ENCODE measurements at regions not wholly inside any gene's neighbourhood (a gene's known extent, or its start where the extent isn't known, plus 50 kb on each side); places are given as distances from the start of the nearest gene placed in this dataset.
A peak's percentile ranks its signal among the peaks of the same experiment; 100 is the strongest.
"Not testable (repeated sequence)": the region's sequence is repeated elsewhere in the genome, so short reads cannot be mapped to it uniquely, and the experiment has no call there.

DNA sequence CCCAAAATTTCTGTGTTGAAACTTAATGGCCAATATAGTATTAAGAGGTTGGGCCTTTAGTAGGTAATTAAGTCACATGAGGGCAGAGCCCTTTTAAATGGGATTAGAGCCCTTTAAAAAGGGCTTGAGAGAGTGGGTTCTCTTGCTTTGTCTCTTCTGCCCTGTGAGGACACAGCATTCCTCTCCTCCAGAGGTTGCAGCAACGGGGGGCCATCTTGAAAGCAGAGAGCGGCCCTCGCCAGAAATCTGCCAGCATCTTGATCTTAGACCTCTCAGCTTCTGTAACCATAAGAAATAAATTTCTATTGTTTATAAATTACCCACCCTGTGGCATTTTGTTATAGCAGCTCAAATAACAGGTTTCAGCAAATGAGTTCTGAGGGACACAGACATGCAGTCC lies 305.0 kb upstream of the LRP1B start:
- Histone ChIP-seq H3K9me3 (no peaks in the 10 kb centered on the region), H3K4me1 (ENCODE audit: low read depth) (no peaks in the 10 kb centered on the region), H3K36me3 (ENCODE audit: low read depth) (no peaks in the 10 kb centered on the region), H3K4me3 (no peak overlapping the region)
- DNase-seq, result no peak
- no peak for ATAC-seq
- TF ChIP-seq, protein P1, sequence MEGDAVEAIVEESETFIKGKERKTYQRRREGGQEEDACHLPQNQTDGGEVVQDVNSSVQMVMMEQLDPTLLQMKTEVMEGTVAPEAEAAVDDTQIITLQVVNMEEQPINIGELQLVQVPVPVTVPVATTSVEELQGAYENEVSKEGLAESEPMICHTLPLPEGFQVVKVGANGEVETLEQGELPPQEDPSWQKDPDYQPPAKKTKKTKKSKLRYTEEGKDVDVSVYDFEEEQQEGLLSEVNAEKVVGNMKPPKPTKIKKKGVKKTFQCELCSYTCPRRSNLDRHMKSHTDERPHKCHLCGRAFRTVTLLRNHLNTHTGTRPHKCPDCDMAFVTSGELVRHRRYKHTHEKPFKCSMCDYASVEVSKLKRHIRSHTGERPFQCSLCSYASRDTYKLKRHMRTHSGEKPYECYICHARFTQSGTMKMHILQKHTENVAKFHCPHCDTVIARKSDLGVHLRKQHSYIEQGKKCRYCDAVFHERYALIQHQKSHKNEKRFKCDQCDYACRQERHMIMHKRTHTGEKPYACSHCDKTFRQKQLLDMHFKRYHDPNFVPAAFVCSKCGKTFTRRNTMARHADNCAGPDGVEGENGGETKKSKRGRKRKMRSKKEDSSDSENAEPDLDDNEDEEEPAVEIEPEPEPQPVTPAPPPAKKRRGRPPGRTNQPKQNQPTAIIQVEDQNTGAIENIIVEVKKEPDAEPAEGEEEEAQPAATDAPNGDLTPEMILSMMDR (IDR thresholded peaks at IDR 0.05), result no peak
- intact Hi-C loops (cut with DNase I, micrococcal nuclease), result no loop called here

- H3K9me3 ChIP-seq, result no peaks in the 10 kb centered on the region
- H3K36me3 ChIP-seq (ENCODE audit: low read depth), result no peaks in the 10 kb centered on the region
- no peaks in the 10 kb centered on the region for H3K4me1 ChIP-seq (ENCODE audit: low read depth)
- ATAC-seq, result no peak
- H3K4me3 ChIP-seq, result no peak overlapping the region
- no peak for DNase-seq
- TF ChIP-seq, protein P1 (IDR thresholded peaks at IDR 0.05), result no peak
- intact Hi-C loops (cut with DNase I, micrococcal nuclease), result no loop called here
These were observed 295.2 kb upstream of the LRP1B start for GRCh38 chr2:142426064-142426463.

- no peak for DNase-seq
These were observed 294.7 kb upstream of the LRP1B start for GRCh38 chr2:142425551-142425950.

DNA sequence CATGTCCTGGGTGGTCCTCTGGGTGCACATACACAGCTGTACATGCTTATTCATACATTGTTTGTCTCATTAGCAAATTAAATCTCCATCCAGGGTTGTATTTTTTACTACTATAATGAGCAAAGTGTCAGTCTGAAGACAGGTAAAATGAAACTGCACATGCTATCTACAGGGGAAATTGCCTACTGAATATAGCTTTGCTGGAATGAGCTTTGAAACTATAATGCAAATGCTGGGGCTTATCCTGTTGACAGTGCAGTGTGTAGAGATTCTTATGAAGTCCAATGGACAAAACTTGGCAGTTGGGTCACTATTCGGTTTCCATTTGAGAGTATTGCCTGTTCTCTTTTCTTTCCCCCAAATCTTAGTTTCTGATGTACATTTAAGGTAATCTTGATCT lies 292.8 kb upstream of the LRP1B start:
- DNase-seq, result no peak
- H3K4me1 ChIP-seq (ENCODE audit: low read depth), result no peaks in the 10 kb centered on the region
- TF ChIP-seq, protein P1 (IDR thresholded peaks at IDR 0.05), result no peak
- H3K4me3 ChIP-seq, result no peak overlapping the region
- no peaks in the 10 kb centered on the region for H3K9me3 ChIP-seq
- ATAC-seq, result peak; percentile 31
- no peaks in the 10 kb centered on the region for H3K36me3 ChIP-seq (ENCODE audit: low read depth)
- intact Hi-C loops (cut with DNase I, micrococcal nuclease), result no loop called here

More at GRCh38 chr2:142425551-142425950, 294.7 kb upstream of the LRP1B start:
- Histone ChIP-seq H3K4me3 (no peak overlapping the region), H3K4me1 (ENCODE audit: low read depth) (no peaks in the 10 kb centered on the region), H3K36me3 (ENCODE audit: low read depth) (no peaks in the 10 kb centered on the region), H3K9me3 (no peaks in the 10 kb centered on the region)
- intact Hi-C loops (cut with DNase I, micrococcal nuclease), result no loop called here
- ATAC-seq, result no peak
- TF ChIP-seq, protein P1 (IDR thresholded peaks at IDR 0.05), result no peak

GRCh38 chr2:142422769-142423168 lies 292.0 kb upstream of the LRP1B start:
- TF ChIP-seq, protein P1 (IDR thresholded peaks at IDR 0.05), result no peak
- ATAC-seq, result peak; percentile 93

DNA sequence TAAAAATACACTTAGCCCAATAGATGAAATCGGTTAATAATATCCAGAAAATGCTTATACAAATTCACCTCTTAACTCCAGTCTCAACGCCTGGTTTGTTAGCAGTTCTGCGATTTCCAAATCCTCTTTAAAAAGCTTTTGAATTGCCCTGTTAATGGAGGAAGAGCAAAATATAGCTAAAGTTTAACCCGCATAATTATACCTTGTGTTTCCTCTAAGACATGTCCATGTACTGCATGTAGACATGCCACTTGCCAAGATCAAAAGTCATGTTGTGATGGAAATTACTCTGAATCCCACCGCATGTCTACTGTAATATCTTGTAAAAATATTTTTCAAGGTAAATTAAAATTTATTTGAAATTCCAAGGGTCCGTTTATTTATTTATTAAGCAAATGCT lies 291.2 kb upstream of the LRP1B start:
- intact Hi-C loops (cut with DNase I, micrococcal nuclease), result no loop called here
- no peaks in the 10 kb centered on the region for H3K4me1 ChIP-seq (ENCODE audit: low read depth)
- no peak overlapping the region for H3K4me3 ChIP-seq
- no peaks in the 10 kb centered on the region for H3K9me3 ChIP-seq
- ATAC-seq (peak; percentile 80), DNase-seq (no peak)
- no peaks in the 10 kb centered on the region for H3K36me3 ChIP-seq (ENCODE audit: low read depth)
- TF ChIP-seq, protein P1 (IDR thresholded peaks at IDR 0.05), result no peak

More at GRCh38 chr2:142422769-142423168, 292.0 kb upstream of the LRP1B start:
- no peaks in the 10 kb centered on the region for H3K4me1 ChIP-seq (ENCODE audit: low read depth)
- intact Hi-C loops (cut with DNase I, micrococcal nuclease), result no loop called here
- no peaks in the 10 kb centered on the region for H3K36me3 ChIP-seq (ENCODE audit: low read depth)
- DNase-seq, result peak in 1 of 3 donors; percentile 41
- H3K9me3 ChIP-seq, result no peaks in the 10 kb centered on the region
- H3K4me3 ChIP-seq, result no peak overlapping the region

DNA sequence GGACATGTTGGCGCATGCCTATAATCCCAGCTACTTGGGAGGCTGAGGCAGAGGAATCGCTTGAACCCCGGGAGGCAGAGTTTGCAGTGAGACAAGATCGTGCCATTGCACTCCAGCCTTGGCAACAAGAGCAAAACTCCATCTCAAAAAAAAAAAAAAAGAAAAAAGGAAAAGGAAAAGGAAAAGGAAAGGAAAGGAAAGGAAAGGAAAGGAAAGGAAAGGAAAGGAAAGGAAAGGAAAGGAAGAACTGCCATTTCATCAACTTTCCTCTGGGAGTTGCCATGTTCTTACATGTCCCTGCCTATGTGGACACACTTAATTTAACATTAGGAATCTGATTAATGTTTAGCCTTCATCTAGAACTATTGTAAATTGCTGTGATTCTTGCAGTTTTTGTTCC lies 287.9 kb upstream of the LRP1B start:
- H3K36me3 ChIP-seq (ENCODE audit: low read depth); ATAC-seq; DNase-seq; H3K4me3 ChIP-seq; H3K4me1 ChIP-seq (ENCODE audit: low read depth); intact Hi-C loops (cut with DNase I, micrococcal nuclease); H3K9me3 ChIP-seq: not testable (repeated sequence)
